Mesendoderm (in vitro differentiated cells): ENCODE measurements at regions not wholly inside any gene's neighbourhood (a gene's known extent, or its start where the extent isn't known, plus 50 kb on each side); places are given as distances from the start of the nearest gene placed in this dataset.
A peak's percentile ranks its signal among the peaks of the same experiment; 100 is the strongest.

Experiments used
- DNase-seq: peaks from one replicate; pipeline ENCODE4 v3.0.0; 2013
- H2AK5ac ChIP-seq: 2 replicates; pipeline ENCODE4 v1.6.1; 2013; ENCODE audit warnings: low read length, inconsistent platforms
- H2BK120ac ChIP-seq: 2 replicates; pipeline ENCODE4 v1.6.1; 2013; ENCODE audit warnings: low read depth, mild to moderate bottlenecking, low read length, moderate library complexity, mixed read lengths
- H2BK15ac ChIP-seq: replicated peaks from 2 replicates; pipeline ENCODE4 v1.6.1; 2013; ENCODE audit warnings: low read depth, mild to moderate bottlenecking, moderate library complexity
- H2BK5ac ChIP-seq: 2 replicates; pipeline ENCODE4 v1.6.1; 2013; ENCODE audit warnings: low read length, inconsistent platforms
- H3K18ac ChIP-seq: 2 replicates; pipeline ENCODE4 v1.6.1; 2013; ENCODE audit warnings: mild to moderate bottlenecking, low read length, mixed read lengths
- H3K23ac ChIP-seq: one replicate; pipeline ENCODE4 v1.6.1; 2013; ENCODE audit warnings: low read length
- H3K27ac ChIP-seq: 2 replicates; pipeline ENCODE4 v1.5.1; 2013; ENCODE audit warnings: low read depth, mild to moderate bottlenecking, inconsistent platforms, low read length, moderate library complexity
- H3K27me3 ChIP-seq: 2 replicates; pipeline ENCODE4 v1.6.1; 2013; ENCODE audit warnings: low read length, control low read depth, mild to moderate bottlenecking, inconsistent platforms; ENCODE audit not compliant: insufficient read depth, poor library complexity
- H3K36me3 ChIP-seq: 2 replicates; pipeline ENCODE4 v1.6.1; 2013; ENCODE audit warnings: low read length, inconsistent platforms; ENCODE audit not compliant: control insufficient read depth, insufficient read depth
- H3K4ac ChIP-seq: one replicate; pipeline ENCODE4 v1.6.1; 2013; ENCODE audit warnings: low read depth, mild to moderate bottlenecking, low read length, moderate library complexity
- H3K4me1 ChIP-seq: 2 replicates; pipeline ENCODE4 v1.6.1; 2013; ENCODE audit warnings: low read depth, low read length, inconsistent platforms; ENCODE audit not compliant: control insufficient read depth
- H3K4me2 ChIP-seq: 2 replicates; pipeline ENCODE4 v1.6.1; 2013; ENCODE audit warnings: low read length
- H3K4me3 ChIP-seq: 2 replicates; pipeline ENCODE4 v1.5.1; 2013; ENCODE audit warnings: mild to moderate bottlenecking, low read length
- H3K56ac ChIP-seq: one replicate; pipeline ENCODE4 v1.6.1; 2013; ENCODE audit warnings: low read length
- H3K79me1 ChIP-seq: 2 replicates; pipeline ENCODE4 v1.6.1; 2013; ENCODE audit warnings: low read length, inconsistent platforms
- H3K79me2 ChIP-seq: 2 replicates; pipeline ENCODE4 v1.6.1; 2013; ENCODE audit warnings: mild to moderate bottlenecking, low read length; ENCODE audit not compliant: control insufficient read depth, insufficient read depth
- H3K9ac ChIP-seq: 2 replicates; pipeline ENCODE4 v1.6.1; 2013; ENCODE audit warnings: low read length, inconsistent platforms
- H4K5ac ChIP-seq: one replicate; pipeline ENCODE4 v1.6.1; 2013; ENCODE audit warnings: low read length
- H4K8ac ChIP-seq: one replicate; pipeline ENCODE4 v1.6.1; 2013; ENCODE audit warnings: low read depth, mild to moderate bottlenecking, control low read depth, low read length, moderate library complexity
- WGBS: extraction: QIAGEN DNeasy Blood & Tissue Kit; methylation state at CpG from one replicate; pipeline ENCODE4 v1.1.7; 2013; ENCODE audit warnings: low lambda C conversion rate, missing lambda C conversion rate; ENCODE audit not compliant: insufficient coverage; ENCODE audit errors: extremely low coverage; 5-methylcytosine and 5-hydroxymethylcytosine counted together

DNA sequence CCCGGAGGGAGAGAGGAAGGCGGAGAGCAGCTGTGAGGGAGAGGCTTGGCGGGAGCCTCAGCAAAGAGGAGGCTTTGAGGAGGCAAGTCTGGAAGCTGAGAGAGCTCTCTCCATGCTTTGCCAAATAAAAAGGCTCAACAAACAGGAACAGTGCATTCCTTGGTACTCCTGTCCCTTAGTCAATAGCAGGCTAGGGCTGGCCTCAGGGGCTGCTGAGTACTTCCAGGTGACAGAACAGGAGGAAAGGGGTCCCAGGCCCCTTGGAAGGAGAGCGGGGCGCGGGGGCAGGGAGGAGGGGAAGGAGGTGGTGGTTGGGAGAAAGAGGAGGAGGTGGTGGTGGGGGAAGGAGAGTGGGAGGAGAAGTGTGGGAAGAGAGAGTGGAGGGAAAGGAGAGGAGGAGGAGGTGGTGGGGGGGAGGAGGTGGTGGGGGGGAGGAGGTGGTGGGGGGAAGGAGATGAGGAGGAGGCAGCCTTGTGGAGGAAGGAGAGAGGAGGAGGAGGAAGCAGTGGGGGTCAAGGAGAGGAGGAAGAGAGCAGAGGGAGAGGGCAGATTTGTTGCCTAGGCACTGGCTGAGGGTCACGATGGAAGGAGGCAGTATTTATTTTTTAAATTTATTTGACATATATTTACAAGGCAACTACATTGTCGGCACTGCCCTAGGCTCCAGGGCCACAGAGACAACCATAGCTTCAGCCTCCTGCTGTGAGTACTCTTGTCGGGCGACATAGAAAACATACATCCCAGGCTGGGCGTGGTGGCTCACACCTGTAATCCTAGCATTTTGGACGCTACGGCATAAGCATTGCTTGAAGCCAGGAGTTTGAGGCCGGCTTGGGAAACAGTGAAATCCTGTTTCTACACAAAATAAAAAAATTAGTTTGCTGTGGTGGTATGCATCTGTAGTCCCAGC lies 74.2 kb upstream of the ZBED5 start:
- no peak overlapping the region for H2BK15ac ChIP-seq
- H3K56ac ChIP-seq: peak overlapping the region; percentile 83
- peak overlapping the region; percentile 63 for H3K4ac ChIP-seq
- H3K79me2 ChIP-seq: no peaks in the 10 kb centered on the region
- peak overlapping the region; percentile 62 for H3K27ac ChIP-seq
- DNase-seq: no peak
- H3K9ac ChIP-seq: peak overlapping the region; percentile 71
- no peaks in the 10 kb centered on the region for H3K27me3 ChIP-seq
- peak overlapping the region; percentile 81 for H3K18ac ChIP-seq
- WGBS: no CpG with 5 or more reads among the region's 14 CpGs
- no peaks in the 10 kb centered on the region for H3K4me1 ChIP-seq
- H4K5ac ChIP-seq: no peak overlapping the region
- no peaks in the 10 kb centered on the region for H3K36me3 ChIP-seq
- H3K79me1 ChIP-seq: no peaks in the 10 kb centered on the region
- peak overlapping the region; percentile 6 for H2BK5ac ChIP-seq
- peak overlapping the region; percentile 36 for H3K4me3 ChIP-seq
- no peak overlapping the region for H3K23ac ChIP-seq
- peak overlapping the region; percentile 81 for H3K4me2 ChIP-seq
- H2BK120ac ChIP-seq: no peak overlapping the region
- no peak overlapping the region for H2AK5ac ChIP-seq
- H4K8ac ChIP-seq: no peak overlapping the region

DNA sequence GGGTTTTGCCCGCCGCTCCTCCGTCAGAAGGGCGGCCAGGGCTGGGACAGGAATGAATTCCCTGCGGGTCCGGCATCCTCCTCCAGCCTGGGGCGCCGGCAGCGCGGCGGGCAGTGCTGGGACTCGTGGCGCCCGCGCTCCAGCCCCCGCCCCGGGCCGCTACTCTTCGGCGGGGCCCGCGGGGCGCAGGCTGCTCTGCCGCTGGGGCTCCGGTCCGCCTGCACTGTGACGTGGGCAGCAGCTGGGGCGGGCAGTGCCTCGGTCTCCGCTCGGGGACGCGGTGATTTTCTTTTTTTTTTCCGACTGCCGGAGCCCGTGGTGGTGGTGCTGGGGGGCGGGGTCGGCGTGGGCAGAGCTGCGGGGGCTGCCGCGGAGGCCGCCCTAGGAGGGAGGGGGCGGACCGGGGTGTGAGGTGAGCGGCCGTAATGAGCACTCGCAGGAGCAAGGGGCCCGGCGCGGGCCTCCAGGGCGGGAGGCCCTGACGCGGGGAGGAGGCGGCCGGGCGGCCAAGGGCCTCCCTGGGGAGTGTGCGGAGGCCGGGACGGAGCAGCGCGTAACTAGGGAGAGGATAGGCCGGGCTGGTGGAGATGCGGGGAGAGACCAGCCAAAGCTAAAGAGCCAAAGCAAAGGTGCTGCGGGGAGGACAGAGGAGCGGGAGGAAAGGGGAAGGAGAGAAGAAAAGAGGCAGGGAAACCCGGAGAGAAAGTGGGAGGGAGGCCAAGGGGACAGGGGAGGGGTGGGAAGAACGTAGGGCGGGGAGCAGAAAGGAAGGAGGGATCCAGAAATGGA lies 73.3 kb upstream of the ZBED5 start:
- H3K36me3 ChIP-seq: no peaks in the 10 kb centered on the region
- H3K4me3 ChIP-seq: peak overlapping the region; percentile 36
- H2AK5ac ChIP-seq: no peak overlapping the region
- WGBS: no CpG with 5 or more reads among the region's 69 CpGs
- no peaks in the 10 kb centered on the region for H3K4me1 ChIP-seq
- no peak overlapping the region for H2BK5ac ChIP-seq
- peak overlapping the region; percentile 86 for H3K4ac ChIP-seq
- peak overlapping the region; percentile 83 for H3K56ac ChIP-seq
- no peaks in the 10 kb centered on the region for H3K27me3 ChIP-seq
- H3K4me2 ChIP-seq: peak overlapping the region; percentile 81
- H3K23ac ChIP-seq: no peak overlapping the region
- H3K9ac ChIP-seq: peak overlapping the region; percentile 71
- peak overlapping the region; percentile 81 for H3K18ac ChIP-seq
- H4K5ac ChIP-seq: no peak overlapping the region
- peak; percentile 85 for DNase-seq
- H3K27ac ChIP-seq: peak overlapping the region; percentile 62
- no peaks in the 10 kb centered on the region for H3K79me2 ChIP-seq
- no peak overlapping the region for H2BK15ac ChIP-seq
- H3K79me1 ChIP-seq: no peaks in the 10 kb centered on the region
- H2BK120ac ChIP-seq: no peak overlapping the region
- no peak overlapping the region for H4K8ac ChIP-seq

DNA sequence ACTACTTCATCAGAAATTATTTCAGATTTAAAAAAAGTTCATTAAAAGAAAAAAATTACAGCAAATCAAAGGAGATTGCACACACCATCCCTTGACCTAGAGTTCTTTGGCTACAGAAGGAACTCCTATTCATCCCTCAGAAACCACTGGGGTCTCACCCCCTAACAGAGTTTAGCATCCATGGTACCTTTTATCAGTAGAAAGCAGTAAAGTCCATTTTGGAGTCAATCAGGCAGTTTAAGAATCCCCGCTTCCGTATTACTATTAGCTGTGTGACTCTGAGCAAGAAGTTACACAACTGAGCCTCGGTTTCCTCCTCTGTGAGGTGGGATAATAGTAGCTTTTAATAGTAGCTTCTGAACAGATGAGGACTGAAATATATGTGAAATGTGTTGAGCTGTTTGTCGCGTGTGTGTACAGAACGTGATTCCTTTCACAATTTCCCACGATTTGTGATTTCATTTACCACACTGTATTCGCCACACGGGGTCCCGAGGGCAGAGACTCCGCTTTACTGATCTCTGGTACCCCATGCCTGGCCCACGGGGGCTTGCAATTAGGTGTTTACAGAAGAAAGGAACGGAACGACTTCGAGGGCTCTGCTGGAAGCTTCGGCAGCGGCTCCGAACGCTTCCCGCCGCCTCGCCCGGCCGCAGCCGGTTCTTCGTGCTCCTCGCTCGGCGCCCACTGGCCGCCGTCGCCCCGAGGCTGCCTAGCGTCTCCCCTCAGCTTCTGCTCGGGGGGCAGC lies 72.5 kb upstream of the ZBED5 start:
- Histone ChIP-seq H3K18ac (peak overlapping the region; percentile 72), H3K79me1 (no peaks in the 10 kb centered on the region), H3K27ac (no peak overlapping the region), H2BK120ac (no peak overlapping the region), H3K56ac (peak overlapping the region; percentile 83), H3K27me3 (no peaks in the 10 kb centered on the region), H4K8ac (no peak overlapping the region), H3K4me3 (peak overlapping the region; percentile 36), H3K4me2 (peak overlapping the region; percentile 58), H3K4me1 (no peaks in the 10 kb centered on the region), H4K5ac (no peak overlapping the region), H3K4ac (no peak overlapping the region), H2BK15ac (no peak overlapping the region), H2AK5ac (no peak overlapping the region), H3K36me3 (no peaks in the 10 kb centered on the region), H3K79me2 (no peaks in the 10 kb centered on the region), H2BK5ac (no peak overlapping the region), H3K23ac (no peak overlapping the region), H3K9ac (peak overlapping the region; percentile 71)
- WGBS: no CpG with 5 or more reads among the region's 35 CpGs
- peak; percentile 52 for DNase-seq

DNA sequence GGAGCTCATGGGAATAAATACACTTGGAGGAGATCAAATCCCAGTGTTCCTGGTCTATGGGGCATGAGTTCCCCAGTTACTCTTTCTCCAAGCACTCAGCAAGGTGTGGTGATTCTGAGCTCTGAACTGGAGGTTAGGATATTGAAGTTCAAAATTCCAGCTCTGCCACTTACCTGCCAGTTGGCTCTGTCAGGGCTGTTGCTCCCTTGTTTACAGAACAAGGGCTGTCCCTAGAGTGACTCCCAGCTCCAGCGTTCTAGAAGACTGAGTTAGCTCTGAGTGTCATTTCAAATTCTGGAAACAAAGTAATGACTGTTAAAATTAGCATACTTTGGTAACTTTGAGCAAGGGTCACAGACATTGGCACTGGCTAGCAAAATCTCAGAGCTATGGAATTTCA lies 69.7 kb upstream of the ZBED5 start:
- Histone ChIP-seq H2BK15ac (no peak overlapping the region), H2AK5ac (no peak overlapping the region), H3K27me3 (no peaks in the 10 kb centered on the region), H3K9ac (no peak overlapping the region), H2BK120ac (no peak overlapping the region), H3K23ac (no peak overlapping the region), H2BK5ac (no peak overlapping the region), H3K4me3 (no peak overlapping the region), H3K79me1 (no peaks in the 10 kb centered on the region), H3K36me3 (no peaks in the 10 kb centered on the region), H3K4me1 (no peaks in the 10 kb centered on the region), H3K4ac (no peak overlapping the region), H3K18ac (no peak overlapping the region), H4K5ac (no peak overlapping the region), H3K27ac (no peak overlapping the region), H3K79me2 (no peaks in the 10 kb centered on the region), H4K8ac (no peak overlapping the region), H3K4me2 (no peak overlapping the region), H3K56ac (no peak overlapping the region)
- no peak for DNase-seq
- no CpG with 5 or more reads among the region's 1 CpG for WGBS

DNA sequence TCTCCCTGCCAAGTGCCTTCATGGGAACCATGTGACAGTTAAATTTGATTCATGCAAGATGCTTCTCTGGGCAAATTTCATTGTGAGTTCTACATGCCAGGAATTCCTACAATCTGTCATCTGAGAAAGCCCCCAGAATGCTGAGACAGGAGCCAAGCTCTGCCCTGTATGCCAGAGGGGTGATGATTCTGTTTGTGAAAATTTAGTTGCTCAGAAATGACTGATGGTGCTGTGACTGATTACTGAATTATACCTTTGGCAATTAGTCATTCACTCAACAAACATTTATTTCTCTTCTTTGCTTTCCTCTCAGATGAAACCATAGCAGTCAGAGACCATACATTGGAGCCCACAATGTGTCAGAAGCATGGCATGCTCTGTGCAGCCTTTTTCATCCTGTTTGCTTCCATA lies 69.0 kb upstream of the ZBED5 start:
- H3K23ac ChIP-seq: no peak overlapping the region
- no peaks in the 10 kb centered on the region for H3K4me1 ChIP-seq
- no peaks in the 10 kb centered on the region for H3K36me3 ChIP-seq
- no peak overlapping the region for H2BK15ac ChIP-seq
- no peak overlapping the region for H4K5ac ChIP-seq
- no peak overlapping the region for H2BK120ac ChIP-seq
- no peak overlapping the region for H2BK5ac ChIP-seq
- no peak overlapping the region for H2AK5ac ChIP-seq
- no peak for DNase-seq
- no peak overlapping the region for H4K8ac ChIP-seq
- no peak overlapping the region for H3K56ac ChIP-seq
- H3K27me3 ChIP-seq: no peaks in the 10 kb centered on the region
- H3K79me1 ChIP-seq: no peaks in the 10 kb centered on the region
- no peak overlapping the region for H3K27ac ChIP-seq
- no peaks in the 10 kb centered on the region for H3K79me2 ChIP-seq
- H3K9ac ChIP-seq: no peak overlapping the region
- H3K4ac ChIP-seq: no peak overlapping the region
- no peak overlapping the region for H3K18ac ChIP-seq
- no peak overlapping the region for H3K4me2 ChIP-seq
- no peak overlapping the region for H3K4me3 ChIP-seq
